NCI-H345 treated with DMSO at 0.1 percent for 48 hours (cell line): ENCODE measurements at regions not wholly inside any gene's neighbourhood (a gene's known extent, or its start where the extent isn't known, plus 50 kb on each side); places are given as distances from the start of the nearest gene placed in this dataset.
"Not testable (repeated sequence)": the region's sequence is repeated elsewhere in the genome, so short reads cannot be mapped to it uniquely, and the experiment has no call there.

Experiments
- DNase-seq: peaks from one replicate; lab custom pipeline; 2025; ENCODE audit not compliant: unreplicated experiment; lab: John Stamatoyannopoulos, UW

GRCh38 chr14:49033131-49033530 lies 553.0 kb downstream of the RPS29 start:
- DNase-seq = no peak

- DNase-seq = not testable (repeated sequence)
Observed at GRCh38 chr14:49031710-49032109, 554.5 kb downstream of the RPS29 start.

- DNase-seq = no peak
Observed at GRCh38 chr14:49019467-49020115, 566.6 kb downstream of the RPS29 start.

GRCh38 chr14:49017447-49017846 lies 568.7 kb downstream of the RPS29 start:
- DNase-seq = no peak

- no peak for DNase-seq
Observed at GRCh38 chr14:49016381-49016780, 569.8 kb downstream of the RPS29 start.

- DNase-seq = no peak
Observed at GRCh38 chr14:49014476-49014875, 571.7 kb downstream of the RPS29 start.

GRCh38 chr14:49008363-49008762 lies 577.8 kb downstream of the RPS29 start:
- no peak for DNase-seq

- DNase-seq = no peak
Observed at GRCh38 chr14:48991141-48991540, 595.0 kb downstream of the RPS29 start.

- no peak for DNase-seq
Observed at GRCh38 chr14:48983351-48983888, 602.8 kb downstream of the RPS29 start.

GRCh38 chr14:48974994-48975393 lies 611.2 kb downstream of the RPS29 start:
- no peak for DNase-seq

- DNase-seq = no peak
Observed at GRCh38 chr14:48973151-48973550, 613.0 kb downstream of the RPS29 start.

GRCh38 chr14:48970943-48971342 lies 615.2 kb downstream of the RPS29 start:
- DNase-seq = no peak

GRCh38 chr14:48967419-48967818 lies 618.8 kb downstream of the RPS29 start:
- no peak for DNase-seq

GRCh38 chr14:48963231-48963790 lies 622.9 kb downstream of the RPS29 start:
- no peak for DNase-seq

GRCh38 chr14:48957486-48957885 lies 628.7 kb downstream of the RPS29 start:
- DNase-seq = no peak

GRCh38 chr14:48955857-48956256 lies 630.3 kb downstream of the RPS29 start:
- no peak for DNase-seq

GRCh38 chr14:48954446-48954845 lies 631.7 kb downstream of the RPS29 start:
- no peak for DNase-seq

- DNase-seq = no peak
Observed at GRCh38 chr14:48944809-48945208, 641.4 kb downstream of the RPS29 start.

- no peak for DNase-seq
Observed at GRCh38 chr14:48943913-48944312, 642.3 kb downstream of the RPS29 start.

GRCh38 chr14:48937541-48938195 lies 648.5 kb downstream of the RPS29 start:
- DNase-seq = no peak

GRCh38 chr14:48936849-48937248 lies 649.3 kb downstream of the RPS29 start:
- no peak for DNase-seq

GRCh38 chr14:48936362-48936761 lies 649.8 kb downstream of the RPS29 start:
- DNase-seq = no peak
